NCI-H146 (cell line): ENCODE measurements at regions not wholly inside any gene's neighbourhood (a gene's known extent, or its start where the extent isn't known, plus 50 kb on each side); places are given as distances from the start of the nearest gene placed in this dataset.
A peak's percentile ranks its signal among the peaks of the same experiment; 100 is the strongest.

Source experiments
- DNase-seq: peaks from one replicate; lab custom pipeline; 2025; lab: John Stamatoyannopoulos, UW

- DNase-seq = no peak
These were observed 234.6 kb downstream of the POSTN start for GRCh38 chr13:37364007-37364406.

GRCh38 chr13:37361608-37362007 is 237.0 kb downstream of the POSTN start:
- no peak for DNase-seq

- DNase-seq = no peak
These were observed 238.0 kb downstream of the POSTN start for GRCh38 chr13:37360556-37360955.

GRCh38 chr13:37357548-37357947 is 241.0 kb downstream of the POSTN start:
- DNase-seq = no peak

DNA sequence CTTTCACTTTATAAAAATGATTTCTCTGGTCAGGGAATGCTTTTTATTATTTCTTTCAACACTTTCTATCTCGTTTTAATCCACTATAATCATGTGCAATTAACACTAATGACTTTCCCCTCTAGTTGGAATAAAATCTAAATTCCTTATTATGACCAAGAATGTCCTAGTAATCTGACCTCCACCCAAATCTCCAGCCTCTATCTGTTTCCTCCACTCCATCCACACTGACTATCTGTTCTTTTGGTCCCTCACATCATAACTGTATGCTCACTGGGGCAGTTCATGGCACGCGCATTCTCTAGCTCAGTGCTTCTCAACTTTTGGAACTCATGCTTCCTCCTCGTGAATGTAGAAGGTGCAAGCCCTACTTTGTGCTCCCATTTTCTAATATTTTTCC is 244.7 kb downstream of the POSTN start:
- no peak for DNase-seq

GRCh38 chr13:37351211-37351610 is 245.7 kb upstream of the CSNK1A1L start:
- no peak for DNase-seq

DNA sequence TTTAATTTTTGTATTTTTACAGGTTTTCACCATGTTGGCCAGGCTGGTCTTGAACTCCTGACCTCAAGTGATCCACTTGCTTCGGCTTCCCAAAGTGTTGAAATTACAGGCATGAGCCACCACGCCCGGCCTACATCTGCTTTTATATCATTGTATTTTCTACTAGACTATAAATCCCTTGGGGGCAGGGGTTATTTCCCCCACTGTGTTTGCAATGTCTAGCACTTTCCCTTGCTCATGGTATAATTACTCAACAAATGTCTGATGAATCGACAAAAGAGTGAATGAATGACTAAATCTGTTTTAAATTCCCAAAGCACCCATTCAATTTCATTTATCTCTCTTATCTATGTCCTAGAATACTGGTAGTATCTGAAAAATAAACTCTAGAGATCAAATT is 244.5 kb upstream of the CSNK1A1L start:
- DNase-seq = no peak

GRCh38 chr13:37348916-37349643 is 243.6 kb upstream of the CSNK1A1L start:
- DNase-seq = no peak

- DNase-seq = no peak
These were observed 240.4 kb upstream of the CSNK1A1L start for GRCh38 chr13:37345869-37346268.

DNA sequence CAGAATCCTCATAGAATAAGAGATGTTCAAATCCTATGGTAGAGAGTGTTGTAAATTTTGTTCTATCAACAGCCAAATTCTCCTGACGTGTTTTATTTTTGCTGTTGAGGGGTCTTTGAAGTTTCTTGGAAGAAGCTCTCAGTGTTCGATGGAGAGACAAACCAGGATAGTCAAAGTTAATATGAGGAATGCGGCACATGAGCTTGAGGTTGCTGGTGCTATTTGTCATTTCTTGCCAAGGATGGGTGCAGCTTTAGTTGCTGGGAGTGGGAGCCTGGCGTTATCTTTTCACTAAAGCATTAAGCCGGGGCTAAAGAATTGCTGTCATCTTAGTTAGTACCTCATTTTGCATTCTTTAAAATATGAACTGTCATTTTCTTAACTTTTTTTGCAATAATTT is 239.9 kb upstream of the CSNK1A1L start:
- DNase-seq = no peak

DNA sequence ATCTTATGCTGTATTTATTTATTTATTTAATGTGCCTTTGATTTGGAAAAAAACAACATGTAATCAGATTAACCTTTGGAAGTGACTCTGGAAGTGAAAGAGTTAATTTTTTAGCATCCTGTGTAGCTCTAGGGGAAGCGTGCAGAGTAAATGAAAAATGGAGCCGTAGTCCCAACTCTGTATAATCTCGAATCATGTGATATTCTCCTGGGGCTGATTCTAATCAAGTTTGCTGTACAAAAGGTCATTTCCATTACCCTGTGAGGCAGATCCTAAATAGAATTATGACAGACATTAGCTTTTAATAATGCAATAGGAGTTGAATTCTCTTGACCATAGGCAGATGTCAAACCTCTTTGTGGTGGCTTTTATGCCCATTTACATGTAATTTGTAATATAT is 238.6 kb upstream of the CSNK1A1L start:
- no peak for DNase-seq

GRCh38 chr13:37342205-37342604 is 236.7 kb upstream of the CSNK1A1L start:
- peak; percentile 4 for DNase-seq

GRCh38 chr13:37340901-37341670 is 235.6 kb upstream of the CSNK1A1L start:
- DNase-seq = no peak

- DNase-seq = no peak
These were observed 233.9 kb upstream of the CSNK1A1L start for GRCh38 chr13:37339386-37339735.

DNA sequence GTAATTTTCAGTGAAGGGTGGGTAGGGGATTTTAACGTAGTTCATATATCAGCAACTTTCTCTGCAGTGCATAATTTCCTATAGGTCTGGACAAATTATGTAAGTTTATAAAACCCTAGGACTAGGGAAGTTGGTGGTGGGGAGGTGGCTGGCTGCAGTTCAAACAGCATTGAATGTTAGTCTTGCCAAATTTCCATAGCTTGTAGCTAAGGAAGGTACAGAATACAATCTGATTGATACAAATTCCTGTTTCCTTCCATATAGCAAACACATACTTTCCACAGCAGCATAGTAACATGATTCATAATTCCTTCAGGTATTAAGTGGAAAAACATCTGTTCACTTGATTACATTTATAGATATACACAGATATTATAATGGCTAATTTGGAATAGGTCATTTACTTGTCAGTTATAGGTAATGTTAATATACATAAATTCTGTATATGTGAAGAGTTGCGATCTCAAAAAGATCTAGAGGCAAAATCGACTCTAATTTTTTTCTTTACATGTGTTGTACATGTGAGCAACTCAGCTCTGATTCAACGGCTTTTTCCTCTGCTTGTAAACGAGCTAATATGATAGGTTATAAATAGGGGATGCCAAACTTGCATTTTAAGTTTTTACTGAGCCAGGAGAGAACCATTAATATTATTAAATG is 233.4 kb upstream of the CSNK1A1L start:
- no peak for DNase-seq

GRCh38 chr13:37326334-37326733 is 220.9 kb upstream of the CSNK1A1L start:
- DNase-seq = no peak

- DNase-seq = no peak
These were observed 213.6 kb upstream of the CSNK1A1L start for GRCh38 chr13:37319031-37319443.

- DNase-seq = no peak
These were observed 211.5 kb upstream of the CSNK1A1L start for GRCh38 chr13:37316935-37317334.

DNA sequence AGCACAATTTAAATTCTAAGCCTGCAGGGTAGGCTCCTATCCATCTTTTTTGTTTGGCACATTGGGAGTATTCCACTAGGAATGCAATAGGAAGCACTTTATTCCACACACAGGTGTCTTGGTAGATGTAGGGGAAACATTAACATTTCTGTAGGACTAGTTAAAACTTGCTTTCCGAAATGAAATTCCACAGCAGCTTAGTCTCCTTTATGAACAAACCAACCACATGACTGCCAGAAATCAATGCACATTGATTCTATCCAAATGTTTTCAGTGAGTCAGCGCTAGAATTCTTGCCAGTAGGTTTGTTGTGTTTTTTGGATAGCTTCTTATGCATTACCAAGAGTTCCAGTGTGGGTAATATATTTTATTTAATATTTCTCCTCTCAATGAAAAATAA is 207.9 kb upstream of the CSNK1A1L start:
- no peak for DNase-seq

GRCh38 chr13:37306778-37307544 is 201.5 kb upstream of the CSNK1A1L start:
- DNase-seq = no peak

DNA sequence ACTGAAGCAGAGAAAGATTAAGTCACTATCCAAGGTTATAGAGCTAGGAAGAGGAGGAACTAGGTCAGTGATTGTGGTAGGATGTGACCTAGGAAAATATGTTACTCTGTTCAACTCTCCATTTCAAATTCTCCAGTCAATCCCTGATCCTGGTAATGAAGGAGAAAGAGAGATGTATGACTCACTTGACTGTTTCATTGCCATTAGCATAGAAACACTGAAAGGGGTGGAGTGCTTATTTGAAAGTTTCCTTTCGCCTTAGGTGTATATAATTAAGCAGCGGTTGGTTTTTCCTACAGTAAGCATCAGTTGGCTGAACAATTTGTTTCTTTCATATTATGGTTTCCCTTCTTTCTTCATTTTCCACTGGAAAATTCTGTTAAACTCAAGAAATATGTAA is 198.1 kb upstream of the CSNK1A1L start:
- no peak for DNase-seq

DNA sequence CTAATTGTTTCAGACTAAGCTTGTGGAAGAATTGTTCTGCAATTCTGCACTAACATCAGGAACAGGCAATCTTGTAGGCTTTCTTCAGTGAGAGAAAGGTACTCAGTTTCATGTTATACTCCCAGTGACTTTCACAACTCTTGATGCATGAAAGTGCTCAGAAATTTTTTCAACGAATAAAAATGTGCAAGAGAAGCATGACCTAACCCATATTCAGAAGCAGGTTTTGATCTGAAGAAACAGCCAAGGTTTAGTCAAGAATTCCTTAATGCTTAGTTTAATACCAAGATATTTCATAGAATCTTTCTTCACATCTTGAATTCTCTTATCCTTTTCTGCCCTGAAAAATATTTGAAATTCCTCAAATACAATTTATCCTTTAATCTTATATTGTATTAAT is 197.2 kb upstream of the CSNK1A1L start:
- DNase-seq = no peak
